H1 (cell line): ENCODE measurements at regions not wholly inside any gene's neighbourhood (a gene's known extent, or its start where the extent isn't known, plus 50 kb on each side); places are given as distances from the start of the nearest gene placed in this dataset.
"Not testable (repeated sequence)": the region's sequence is repeated elsewhere in the genome, so short reads cannot be mapped to it uniquely, and the experiment has no call there.

Experiments
- CTCF ChIA-PET: fragments of 300-600 bp; sonication (Branson Sonifier 250); formaldehyde crosslinking; loops from one replicate; lab custom pipeline; 2021; ENCODE audit not compliant: partially characterized antibody; lab: Charles Lee
- POLR2A ChIA-PET: fragments of 300-600 bp; sonication (Branson Sonifier 250); formaldehyde crosslinking; loops from one replicate; lab custom pipeline; 2021; ENCODE audit warnings: inconsistent platforms; ENCODE audit not compliant: partially characterized antibody; lab: Charles Lee
- DNase-seq, 2 experiments: peaks; one replicate each; pipeline versions ENCODE4 v3.0.0 to v3.0.0-alpha.2; 2010 to 2022; ENCODE audit warnings: low spot score in 2 of 2, low read depth in 1 of 2, mixed read lengths in 1 of 2
- FAIRE-seq: peaks from 2 replicates; lab custom pipeline; 2011; peaks lifted over from hg19 to GRCh38; lab: Jason Lieb, UNC
- H2AFZ ChIP-seq: 2 replicates; pipeline ENCODE4 v1.8.1; 2012; ENCODE audit warnings: low read length, inconsistent platforms
- H2AK5ac ChIP-seq: 2 replicates; pipeline ENCODE4 v1.6.1; 2013; ENCODE audit warnings: low read depth, low read length
- H2BK120ac ChIP-seq: replicated peaks from 2 replicates; pipeline ENCODE3; 2013; ENCODE audit warnings: low read depth, low read length, inconsistent platforms
- H2BK12ac ChIP-seq: 2 replicates; pipeline ENCODE4 v1.6.1; 2013; ENCODE audit warnings: low read depth, low read length
- H2BK15ac ChIP-seq: 2 replicates; pipeline ENCODE4 v1.6.1; 2013; ENCODE audit warnings: low read length
- H2BK20ac ChIP-seq: 2 replicates; pipeline ENCODE4 v1.6.1; 2013; ENCODE audit warnings: low read length
- H2BK5ac ChIP-seq: 2 replicates; pipeline ENCODE4 v1.6.1; 2013; ENCODE audit warnings: low read depth, low read length
- H3K14ac ChIP-seq: 2 replicates; pipeline ENCODE4 v1.6.1; 2013; ENCODE audit warnings: inconsistent platforms; ENCODE audit not compliant: insufficient read length
- H3K18ac ChIP-seq: 2 replicates; pipeline ENCODE4 v1.6.1; 2013; ENCODE audit warnings: low read length; ENCODE audit errors: extremely low read depth
- H3K23ac ChIP-seq: 2 replicates; pipeline ENCODE4 v1.6.1; 2013; ENCODE audit warnings: inconsistent platforms; ENCODE audit not compliant: insufficient read length
- H3K23me2 ChIP-seq: 2 replicates; pipeline ENCODE4 v1.6.1; 2013; ENCODE audit warnings: low read depth, low read length
- H3K27ac ChIP-seq: 2 replicates; pipeline ENCODE4 v1.6.1; 2011; ENCODE audit warnings: low read depth, low read length, inconsistent platforms
- H3K27me3 ChIP-seq, 4 experiments: replicated peaks in 1 of 4; 1 replicate in 1 of 4; 2 replicates in 3 of 4; pipeline versions ENCODE4 v1.6.1 to v1.8.1; 2011 to 2013; ENCODE audit warnings: low read length in 3 of 4, mild to moderate bottlenecking in 3 of 4, inconsistent platforms in 2 of 4, mixed read lengths in 2 of 4, moderate library complexity in 1 of 4; ENCODE audit not compliant: control insufficient read depth in 3 of 4, insufficient read depth in 3 of 4; ENCODE audit errors: extremely low read depth in 1 of 4
- H3K36me3 ChIP-seq, 4 experiments: 2 replicates each; pipeline versions ENCODE4 v1.6.1 to v1.8.1; 2011 to 2013; ENCODE audit warnings: mild to moderate bottlenecking in 4 of 4, low read length in 3 of 4, moderate library complexity in 2 of 4, control low read depth in 1 of 4, inconsistent platforms in 1 of 4; ENCODE audit not compliant: insufficient read depth in 4 of 4, control insufficient read depth in 2 of 4
- H3K4ac ChIP-seq: replicated peaks from 2 replicates; pipeline ENCODE3; 2013; ENCODE audit warnings: low read length, low read depth, mixed read lengths, inconsistent platforms; ENCODE audit not compliant: insufficient read length
- H3K4me1 ChIP-seq, 4 experiments: replicated peaks in 1 of 4; 1 replicate in 1 of 4; 2 replicates in 3 of 4; pipeline versions ENCODE4 v1.6.1 to v1.8.1; 2011 to 2013; ENCODE audit warnings: low read length in 3 of 4, inconsistent platforms in 2 of 4, mixed read lengths in 1 of 4; ENCODE audit not compliant: insufficient read depth in 4 of 4, control insufficient read depth in 3 of 4
- H3K4me2 ChIP-seq, 2 experiments: 2 replicates each; pipeline versions ENCODE4 v1.6.1 to v1.8.1; 2011 to 2013; ENCODE audit warnings: low read depth in 2 of 2, low read length in 2 of 2, control low read depth in 1 of 2, inconsistent platforms in 1 of 2, mild to moderate bottlenecking in 1 of 2; ENCODE audit not compliant: insufficient read depth in 1 of 2
- H3K4me3 ChIP-seq, 4 experiments: fragments of 200-600, 300-600 bp in 1 of 4; sonication (generic), shearing (Covaris generic), sonication (Bioruptor Twin) in 1 of 4; 2 replicates each; pipeline versions ENCODE4 v1.5.1 to v1.8.1; 2011 to 2016; ENCODE audit warnings: low read length in 4 of 4, low read depth in 3 of 4, control low read depth in 2 of 4, inconsistent platforms in 2 of 4, mild to moderate bottlenecking in 2 of 4, mixed read lengths in 1 of 4, moderate library complexity in 1 of 4; ENCODE audit not compliant: insufficient read depth in 2 of 4; ENCODE audit errors: extremely low read depth in 1 of 4
- H3K56ac ChIP-seq: replicated peaks from 2 replicates; pipeline ENCODE3; 2013; ENCODE audit warnings: low read depth, mild to moderate bottlenecking, mixed read lengths, low read length, inconsistent platforms; ENCODE audit not compliant: insufficient read length
- H3K79me1 ChIP-seq: 2 replicates; pipeline ENCODE4 v1.6.1; 2013; ENCODE audit warnings: low read depth, low read length, control low read depth
- H3K79me2 ChIP-seq, 2 experiments: 2 replicates each; pipeline versions ENCODE4 v1.6.1 to v1.8.1; 2012 to 2013; ENCODE audit warnings: low read length in 2 of 2, mild to moderate bottlenecking in 2 of 2, inconsistent platforms in 1 of 2; ENCODE audit not compliant: insufficient read depth in 2 of 2, control insufficient read depth in 1 of 2
- H3K9ac ChIP-seq, 4 experiments: replicated peaks in 1 of 4; 1 replicate in 1 of 4; 2 replicates in 3 of 4; pipeline versions ENCODE4 v1.6.1 to v1.8.1; 2011 to 2013; ENCODE audit warnings: low read depth in 3 of 4, low read length in 3 of 4, control low read depth in 2 of 4, mild to moderate bottlenecking in 2 of 4, moderate library complexity in 2 of 4, inconsistent platforms in 1 of 4; ENCODE audit errors: extremely low read depth in 1 of 4
- H3K9me3 ChIP-seq, 2 experiments: 2 replicates each; pipeline versions ENCODE4 v1.6.1 to v1.8.1; 2012 to 2013; ENCODE audit warnings: mild to moderate bottlenecking in 2 of 2, moderate library complexity in 2 of 2, control low read depth in 1 of 2, inconsistent platforms in 1 of 2, low read depth in 1 of 2, low read length in 1 of 2, mixed read lengths in 1 of 2; ENCODE audit not compliant: insufficient read depth in 2 of 2
- H4K20me1 ChIP-seq, 2 experiments: replicated peaks in 1 of 2; 2 replicates each; pipeline versions ENCODE3 to v1.8.1; 2011 to 2013; ENCODE audit warnings: inconsistent platforms in 2 of 2, low read length in 2 of 2, mild to moderate bottlenecking in 1 of 2; ENCODE audit not compliant: insufficient read depth in 2 of 2, control insufficient read depth in 1 of 2
- H4K5ac ChIP-seq: 2 replicates; pipeline ENCODE4 v1.6.1; 2013; ENCODE audit warnings: low read length, low read depth, mixed read lengths, inconsistent platforms; ENCODE audit not compliant: insufficient read length
- H4K8ac ChIP-seq: 2 replicates; pipeline ENCODE4 v1.8.0; 2013; ENCODE audit warnings: mild to moderate bottlenecking, moderate library complexity, low read length, inconsistent platforms; ENCODE audit not compliant: insufficient read depth; ENCODE audit errors: extremely low read depth
- H4K91ac ChIP-seq: replicated peaks from 2 replicates; pipeline ENCODE3; 2013; ENCODE audit warnings: low read length, mixed read lengths, inconsistent platforms; ENCODE audit not compliant: insufficient read length
- WGBS, 2 experiments: shearing (Covaris generic) in 1 of 2; methylation state at CpG; one replicate each; pipeline versions ENCODE4 v1.1.6 to v1.1.7; 2013 to 2015; ENCODE audit warnings: low lambda C conversion rate in 2 of 2, mixed read lengths in 2 of 2, inconsistent platforms in 1 of 2, low coverage in 1 of 2, missing lambda C conversion rate in 1 of 2; ENCODE audit not compliant: insufficient replicate concordance in 2 of 2, insufficient coverage in 1 of 2, insufficient read length in 1 of 2; ENCODE audit errors: extremely low coverage in 1 of 2, missing lambda C conversion rate in 1 of 2; 5-methylcytosine and 5-hydroxymethylcytosine counted together

DNA sequence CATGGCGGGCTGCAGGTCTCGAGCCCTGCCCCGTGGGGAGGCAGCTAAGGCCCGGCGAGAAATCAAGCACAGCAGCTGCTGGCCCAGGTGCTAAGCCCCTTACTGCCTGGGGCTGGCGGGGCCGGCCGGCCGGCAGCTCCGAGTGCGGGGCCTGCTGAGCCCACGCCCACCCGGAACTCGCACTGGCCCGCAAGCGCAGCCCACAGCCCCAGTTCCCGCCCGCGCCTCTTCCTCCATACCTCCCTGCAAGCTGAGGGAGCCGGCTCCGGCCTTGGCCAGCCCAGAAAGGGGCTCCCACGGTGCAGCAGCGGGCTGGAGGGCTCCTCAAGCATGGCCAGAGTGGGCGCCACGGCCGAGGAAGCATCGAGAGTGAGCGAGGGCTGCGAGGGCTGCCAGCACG is 270.5 kb upstream of the ZNF804A start:
- H3K23ac ChIP-seq, H3K4me1 ChIP-seq, H4K8ac ChIP-seq, H2AFZ ChIP-seq, H3K9ac ChIP-seq, FAIRE-seq, H3K27me3 ChIP-seq, H3K4me3 ChIP-seq, H3K18ac ChIP-seq, H2BK5ac ChIP-seq, H2BK20ac ChIP-seq, H3K27ac ChIP-seq, DNase-seq, H3K14ac ChIP-seq, H2AK5ac ChIP-seq, H4K5ac ChIP-seq, H4K20me1 ChIP-seq, POLR2A ChIA-PET, H3K56ac ChIP-seq, H2BK12ac ChIP-seq, H2BK15ac ChIP-seq, H3K36me3 ChIP-seq, H3K79me2 ChIP-seq, CTCF ChIA-PET, H3K79me1 ChIP-seq, H2BK120ac ChIP-seq, H4K91ac ChIP-seq, H3K23me2 ChIP-seq, H3K4me2 ChIP-seq, H3K4ac ChIP-seq, H3K9me3 ChIP-seq: not testable (repeated sequence)
- 85% methylated on average over 11 of the region's 30 CpGs; no CpG with 5 or more reads in 1 of the 2 experiments for WGBS, 2 experiments

DNA sequence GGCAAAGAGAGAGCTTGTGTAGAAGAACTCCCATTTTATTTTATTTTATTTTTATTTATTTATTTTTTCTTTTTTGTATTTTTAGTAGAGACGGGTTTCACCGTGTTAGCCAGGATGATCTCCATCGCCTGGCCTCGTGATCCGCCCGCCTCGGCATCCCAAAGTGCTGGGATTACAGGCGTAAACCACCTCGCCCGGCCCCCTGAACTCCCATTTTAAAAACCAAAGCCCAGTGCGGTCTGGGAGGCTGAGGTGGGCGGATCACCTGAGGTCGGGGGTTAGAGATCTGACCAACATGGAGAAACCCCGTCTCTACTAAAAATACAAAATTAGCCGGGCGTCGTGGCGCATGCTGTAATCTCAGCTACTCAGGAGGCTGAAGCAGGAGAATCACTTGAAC is 267.8 kb upstream of the ZNF804A start:
- H2BK120ac ChIP-seq, H2AK5ac ChIP-seq, H2BK20ac ChIP-seq, H3K9ac ChIP-seq, H3K18ac ChIP-seq, DNase-seq, H4K8ac ChIP-seq, H3K36me3 ChIP-seq, H3K4me1 ChIP-seq, H4K20me1 ChIP-seq, CTCF ChIA-PET, H3K9me3 ChIP-seq, H3K27ac ChIP-seq, H3K14ac ChIP-seq, H3K4me3 ChIP-seq, H4K5ac ChIP-seq, H2BK15ac ChIP-seq, H2BK12ac ChIP-seq, H3K79me2 ChIP-seq, POLR2A ChIA-PET, H3K23ac ChIP-seq, H4K91ac ChIP-seq, H3K4me2 ChIP-seq, H3K4ac ChIP-seq, H2BK5ac ChIP-seq, H3K56ac ChIP-seq, H3K79me1 ChIP-seq, FAIRE-seq, H2AFZ ChIP-seq, H3K23me2 ChIP-seq, H3K27me3 ChIP-seq: not testable (repeated sequence)
- WGBS, 2 experiments = 96% methylated on average over 18 of the region's 18 CpGs; no CpG with 5 or more reads in 1 of the 2 experiments
